RWPE1 (cell line): ENCODE measurements at regions not wholly inside any gene's neighbourhood (a gene's known extent, or its start where the extent isn't known, plus 50 kb on each side); places are given as distances from the start of the nearest gene placed in this dataset.

ENCODE experiments used
- CTCF ChIA-PET: fragments of 350-600 bp; sonication (Branson Sonifier 250); formaldehyde crosslinking; extraction: SDS; loops from one replicate; lab custom pipeline; 2021; lab: Yijun Ruan, JAX
- POLR2A ChIA-PET: fragments of 400-600 bp; formaldehyde crosslinking; extraction: SDS; loops from one replicate; lab custom pipeline; 2020; ENCODE audit warnings: antibody characterized with exemption; ENCODE audit not compliant: low non-redundant PET; lab: Yijun Ruan, JAX
- DNase-seq: peaks from one replicate; pipeline ENCODE4 v3.0.0; 2012; ENCODE audit warnings: low spot score
- H3K27ac ChIP-seq: fragments of 450-650 bp; 2 replicates; pipeline ENCODE4 v1.5.1; 2017
- TF ChIP-seq, protein P1 (sequence below): fragments of 450-650 bp; conservative IDR thresholded peaks from 2 replicates; pipeline ENCODE4 v1.5.1; 2017; ENCODE audit warnings: low read depth, mild to moderate bottlenecking

DNA sequence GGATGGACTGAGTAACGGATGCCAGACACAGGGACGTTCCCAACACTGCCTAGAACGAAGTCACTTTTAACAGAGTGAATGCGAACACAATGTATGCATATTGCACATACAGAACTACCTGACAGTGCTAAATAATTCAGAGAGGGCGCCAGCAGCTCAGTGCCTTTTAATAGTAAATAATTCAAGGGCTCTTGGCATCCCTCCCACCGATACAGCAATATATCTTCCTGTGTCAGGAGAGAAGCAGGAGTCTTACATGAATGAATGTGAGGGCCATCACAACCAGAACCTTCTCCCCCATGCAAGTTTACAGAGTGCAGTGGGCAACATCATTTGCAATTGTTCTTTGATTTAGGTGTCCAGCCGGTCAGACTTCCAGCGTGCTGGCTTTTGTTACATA lies 88.4 kb upstream of the KCNG1 start:
- CTCF ChIA-PET: no interaction called here
- POLR2A ChIA-PET: no interaction called here
- TF ChIP-seq, protein P1, sequence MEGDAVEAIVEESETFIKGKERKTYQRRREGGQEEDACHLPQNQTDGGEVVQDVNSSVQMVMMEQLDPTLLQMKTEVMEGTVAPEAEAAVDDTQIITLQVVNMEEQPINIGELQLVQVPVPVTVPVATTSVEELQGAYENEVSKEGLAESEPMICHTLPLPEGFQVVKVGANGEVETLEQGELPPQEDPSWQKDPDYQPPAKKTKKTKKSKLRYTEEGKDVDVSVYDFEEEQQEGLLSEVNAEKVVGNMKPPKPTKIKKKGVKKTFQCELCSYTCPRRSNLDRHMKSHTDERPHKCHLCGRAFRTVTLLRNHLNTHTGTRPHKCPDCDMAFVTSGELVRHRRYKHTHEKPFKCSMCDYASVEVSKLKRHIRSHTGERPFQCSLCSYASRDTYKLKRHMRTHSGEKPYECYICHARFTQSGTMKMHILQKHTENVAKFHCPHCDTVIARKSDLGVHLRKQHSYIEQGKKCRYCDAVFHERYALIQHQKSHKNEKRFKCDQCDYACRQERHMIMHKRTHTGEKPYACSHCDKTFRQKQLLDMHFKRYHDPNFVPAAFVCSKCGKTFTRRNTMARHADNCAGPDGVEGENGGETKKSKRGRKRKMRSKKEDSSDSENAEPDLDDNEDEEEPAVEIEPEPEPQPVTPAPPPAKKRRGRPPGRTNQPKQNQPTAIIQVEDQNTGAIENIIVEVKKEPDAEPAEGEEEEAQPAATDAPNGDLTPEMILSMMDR: no peak

DNA sequence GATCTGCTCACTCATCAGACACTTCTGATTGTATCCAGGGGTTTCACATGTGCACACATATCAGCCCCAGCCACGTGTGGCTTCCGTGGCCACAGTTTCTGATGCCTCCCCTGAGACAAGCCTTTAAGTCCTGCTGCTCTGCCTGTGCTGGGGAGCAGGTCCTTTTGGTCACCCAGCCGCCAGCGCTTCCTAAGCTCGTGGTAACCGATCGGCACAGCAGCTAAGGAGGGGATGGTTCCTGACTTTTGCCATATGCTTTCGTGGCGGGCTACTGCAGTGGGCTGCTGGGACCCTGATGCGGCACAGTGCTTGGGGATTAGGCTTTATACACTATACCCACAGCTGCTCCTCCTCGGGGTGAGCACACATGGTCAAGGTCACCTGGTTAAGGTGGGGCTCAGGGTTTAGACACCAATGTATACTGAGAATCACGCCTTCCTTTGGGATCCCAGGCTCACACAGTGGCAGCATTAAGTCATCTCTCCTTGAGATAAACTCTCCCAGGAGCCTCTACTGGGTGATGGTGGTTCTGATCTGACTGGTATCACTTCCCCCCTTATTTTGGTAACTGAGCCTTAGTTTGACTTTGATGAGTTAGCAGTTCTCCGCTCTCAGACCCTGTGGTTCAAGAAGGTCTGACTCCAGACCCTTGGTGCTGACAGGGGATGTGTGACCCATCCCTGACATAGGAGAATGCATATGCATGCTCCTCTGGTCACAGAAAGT lies 85.9 kb upstream of the KCNG1 start:
- POLR2A ChIA-PET: no interaction called here
- CTCF ChIA-PET: no interaction called here
- H3K27ac ChIP-seq: no peak overlapping the region
- TF ChIP-seq, protein P1: no peak
- no peak for DNase-seq

More for the DNA sequence above, 88.4 kb upstream of the KCNG1 start:
- DNase-seq: no peak
- no peak overlapping the region for H3K27ac ChIP-seq

DNA sequence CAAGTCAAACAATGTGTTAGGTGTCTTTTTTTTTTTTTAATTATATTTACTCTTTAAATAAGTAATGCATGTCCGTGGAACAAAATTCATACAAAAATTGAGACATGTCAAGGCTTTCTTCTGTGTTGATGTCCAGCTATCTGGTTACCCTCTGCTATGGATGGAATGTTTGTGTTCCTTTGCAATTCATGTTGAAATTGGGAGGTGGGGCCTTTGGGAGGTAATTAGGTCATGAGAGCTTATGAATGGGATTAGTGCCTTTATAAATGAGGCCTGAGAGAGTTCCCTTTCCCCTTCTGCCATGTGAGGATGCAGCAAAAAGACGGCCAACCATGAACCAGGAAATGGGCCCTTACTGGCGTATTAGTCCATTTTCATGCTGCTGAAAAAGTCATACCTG lies 83.1 kb upstream of the KCNG1 start:
- CTCF ChIA-PET: no interaction called here
- no peak for DNase-seq
- TF ChIP-seq, protein P1: no peak
- H3K27ac ChIP-seq: no peak overlapping the region
- POLR2A ChIA-PET: no interaction called here

DNA sequence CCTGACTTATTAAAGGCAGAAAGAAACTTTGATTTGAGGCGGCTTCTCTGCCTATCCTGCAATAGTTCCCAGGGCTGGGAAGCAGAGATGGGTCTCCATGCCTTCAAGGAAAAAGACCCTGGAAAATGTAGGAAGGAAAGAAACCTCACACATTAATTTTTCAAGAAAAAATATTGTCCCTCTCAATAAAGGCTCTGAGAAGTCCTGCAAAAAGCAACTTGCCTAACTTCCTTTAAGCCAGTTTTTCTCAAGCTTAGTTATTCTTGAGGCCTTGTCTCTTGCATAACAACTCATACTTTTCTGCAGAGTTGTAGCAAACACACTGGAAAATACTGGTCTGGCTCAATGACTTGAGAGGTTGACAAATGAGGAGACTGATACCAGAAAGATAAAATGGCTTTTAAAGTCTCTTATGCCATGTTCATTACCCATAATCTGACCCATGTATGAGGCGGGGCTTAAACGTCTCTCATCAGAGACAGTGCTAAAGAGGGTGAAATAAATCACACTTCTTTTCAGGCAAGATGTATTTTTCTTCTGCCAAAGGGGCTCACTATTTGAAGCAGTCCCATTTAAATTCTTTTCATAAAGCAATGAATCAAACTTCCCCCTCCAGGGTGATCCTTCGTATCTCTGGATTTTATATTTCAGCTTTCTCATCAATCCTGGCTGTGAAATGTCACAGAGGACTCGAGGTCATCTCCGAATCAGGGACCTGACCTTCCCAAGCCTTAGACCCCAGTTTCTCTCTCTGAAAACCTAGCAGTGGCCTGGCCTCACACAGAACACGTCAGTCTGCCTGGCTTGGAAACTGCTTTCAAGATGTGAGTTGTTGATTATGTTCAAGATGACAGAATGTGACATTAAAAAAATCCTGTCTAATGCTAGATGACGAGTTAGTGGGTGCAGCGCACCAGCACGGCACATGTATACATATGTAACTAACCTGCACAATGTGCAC lies 82.3 kb upstream of the KCNG1 start:
- POLR2A ChIA-PET: no interaction called here
- no peak for DNase-seq
- CTCF ChIA-PET: no interaction called here
- no peak overlapping the region for H3K27ac ChIP-seq
- TF ChIP-seq, protein P1: no peak

DNA sequence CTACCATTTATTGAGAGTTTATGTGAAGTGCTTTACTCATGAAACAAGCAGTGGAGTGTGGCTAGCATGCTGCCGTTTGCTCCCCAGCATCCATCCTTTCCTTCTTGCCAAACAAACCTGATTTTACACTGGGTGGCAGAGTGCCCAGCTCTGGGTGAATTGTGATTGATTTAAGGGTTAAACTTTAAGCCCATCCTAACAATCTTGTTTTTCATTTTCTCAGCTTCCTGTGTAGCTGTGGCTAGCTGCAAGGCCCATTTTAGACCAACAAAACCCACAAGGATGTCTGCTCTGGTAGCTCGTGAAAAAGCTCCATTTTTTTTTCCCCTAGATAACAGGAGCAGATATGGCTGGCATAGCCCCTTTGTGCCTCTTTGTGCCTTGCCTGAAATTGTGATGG lies 77.7 kb upstream of the KCNG1 start:
- H3K27ac ChIP-seq: no peak overlapping the region
- POLR2A ChIA-PET: no interaction called here
- TF ChIP-seq, protein P1: no peak
- no peak for DNase-seq
- CTCF ChIA-PET: interaction anchor here (0.6 to 1.4 kb wide), 3 partner anchors 16 to 1159 kb away, joined by 3 to 5 read pairs (median 4); no protein-coding TSS in a partner anchor

DNA sequence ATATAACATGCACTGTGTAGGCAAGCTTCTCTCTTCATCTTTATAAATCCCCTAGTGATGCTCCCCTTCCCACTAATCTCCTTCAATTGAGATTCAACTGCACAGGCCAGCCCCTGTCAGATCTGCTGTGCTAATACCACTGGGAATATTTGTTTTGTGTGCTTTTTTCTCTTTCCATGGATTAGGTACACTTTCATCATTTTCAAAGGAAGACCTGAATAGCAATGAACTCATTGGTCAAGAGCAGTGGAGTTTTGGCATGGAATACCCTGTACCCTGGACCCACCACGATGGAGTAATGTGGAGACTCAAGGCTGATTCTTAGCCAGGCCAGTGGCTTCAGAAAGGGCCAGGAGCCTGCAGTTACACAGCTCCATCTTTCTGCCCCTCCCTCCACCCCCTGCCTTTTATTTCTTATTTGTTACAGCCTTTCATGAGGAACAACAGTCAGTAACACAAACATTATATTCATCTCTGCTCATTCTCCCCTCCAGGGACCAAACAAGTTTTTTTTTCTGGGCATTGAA lies 75.4 kb upstream of the KCNG1 start:
- CTCF ChIA-PET: no interaction called here
- POLR2A ChIA-PET: no interaction called here
- no peak for DNase-seq
- TF ChIP-seq, protein P1: no peak
- H3K27ac ChIP-seq: no peak overlapping the region
